ENCODE measurements at regions not wholly inside any gene's neighbourhood (a gene's known extent, or its start where the extent isn't known, plus 50 kb on each side); places are given as distances from the start of the nearest gene placed in this dataset.

DNA sequence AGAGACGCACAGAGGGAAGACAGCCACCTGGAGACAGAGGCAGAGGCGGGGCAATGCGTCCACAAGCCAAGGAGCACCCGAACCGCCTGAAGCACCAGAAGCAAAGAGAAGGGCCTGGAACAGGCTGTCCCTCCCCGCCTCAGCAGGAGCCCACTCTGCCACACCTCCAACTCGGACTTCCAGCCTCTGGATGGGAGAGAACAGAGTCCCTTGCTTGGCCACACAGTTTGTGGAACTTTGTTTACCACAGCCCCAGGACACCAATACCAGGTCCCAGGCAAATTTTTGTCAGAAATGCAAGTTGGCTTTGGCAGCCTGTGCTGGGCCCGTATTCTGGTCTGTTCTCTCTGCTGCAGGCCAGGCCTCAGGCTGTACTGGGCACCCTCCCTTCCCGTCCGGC is 87.5 kb upstream of the RPS6KA2 start:
- ATAC-seq (ENCODE audit: insufficient number of reproducible peaks, low FRiP score, low read depth) (no peak), DNase-seq (ENCODE audit: low spot score) (no peak)
- Histone ChIP-seq H3K4me1 (ENCODE audit: control insufficient read depth in 1 of 2, low read depth in 2 of 2) (peaks cover 0 to 8% of the 10 kb centered on the region in 2 donors), H3K36me3 (no peaks in the 10 kb centered on the region), H3K27me3 (replicated peaks; ENCODE audit: insufficient read depth) (no peaks in the 10 kb centered on the region), H3K27ac (no peak overlapping the region), H3K9me3 (no peaks in the 10 kb centered on the region), H3K4me3 (no peak overlapping the region)
- no peak for TF ChIP-seq CTCF (IDR thresholded peaks at IDR 0.05)

- H3K36me3 ChIP-seq = no peaks in the 10 kb centered on the region
- ATAC-seq (ENCODE audit: insufficient number of reproducible peaks, low FRiP score, low read depth) = no peak
- H3K4me3 ChIP-seq = no peak overlapping the region
- H3K9me3 ChIP-seq = no peaks in the 10 kb centered on the region
- peaks cover 0 to 8% of the 10 kb centered on the region in 2 donors for H3K4me1 ChIP-seq (ENCODE audit: control insufficient read depth in 1 of 2, low read depth in 2 of 2)
- no peak for DNase-seq (ENCODE audit: low spot score)
- H3K27me3 ChIP-seq (replicated peaks; ENCODE audit: insufficient read depth) = no peaks in the 10 kb centered on the region
- no peak for TF ChIP-seq CTCF (IDR thresholded peaks at IDR 0.05)
- no peak overlapping the region for H3K27ac ChIP-seq
These were observed 87.1 kb upstream of the RPS6KA2 start for GRCh38 chr6:166714187-166714510.

DNA sequence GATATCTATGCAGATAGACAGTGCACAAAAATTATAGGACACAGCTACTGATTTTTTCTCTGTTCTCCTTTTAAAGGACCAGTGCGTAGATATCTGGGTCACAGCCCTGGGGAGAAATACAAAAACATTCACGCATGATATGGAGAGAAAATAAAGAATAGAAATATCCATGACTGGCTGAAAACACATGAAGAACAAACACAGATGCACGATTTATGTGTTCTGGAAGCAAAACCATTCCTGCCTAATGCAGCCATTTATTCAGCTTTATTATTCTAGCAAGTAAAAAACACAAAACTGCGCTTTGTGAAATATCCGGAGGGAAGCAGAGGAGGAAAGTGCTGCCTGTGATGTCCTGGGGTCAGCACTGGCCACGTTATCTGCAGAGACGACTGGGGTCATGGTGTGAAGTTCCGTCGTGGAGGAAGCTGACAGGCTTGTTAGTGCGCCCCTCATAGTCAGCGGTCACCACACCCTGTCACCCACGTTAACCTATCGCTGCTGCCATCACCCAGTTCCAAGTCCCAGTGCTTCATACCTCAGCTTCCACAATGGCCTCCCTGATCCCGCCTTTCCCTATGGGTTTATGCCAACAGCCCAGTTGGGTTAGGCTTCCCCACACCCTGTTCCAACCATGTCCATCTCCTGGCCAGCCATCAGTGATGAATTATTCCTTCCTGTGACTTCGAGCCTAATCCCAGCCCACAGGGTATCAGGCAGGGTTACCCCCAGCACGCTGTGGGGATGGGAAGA is 86.6 kb upstream of the RPS6KA2 start:
- Histone ChIP-seq H3K27me3 (replicated peaks; ENCODE audit: insufficient read depth) (no peaks in the 10 kb centered on the region), H3K36me3 (no peaks in the 10 kb centered on the region), H3K4me1 (ENCODE audit: control insufficient read depth in 1 of 2, low read depth in 2 of 2) (peaks cover 0 to 8% of the 10 kb centered on the region in 2 donors), H3K9me3 (no peaks in the 10 kb centered on the region), H3K27ac (no peak overlapping the region), H3K4me3 (no peak overlapping the region)
- TF ChIP-seq CTCF (IDR thresholded peaks at IDR 0.05) = no peak
- ATAC-seq (ENCODE audit: insufficient number of reproducible peaks, low FRiP score, low read depth) = no peak
- DNase-seq (ENCODE audit: low spot score) = no peak

GRCh38 chr6:166712286-166713228 is 85.5 kb upstream of the RPS6KA2 start:
- no peak for DNase-seq (ENCODE audit: low spot score)
- ATAC-seq (ENCODE audit: insufficient number of reproducible peaks, low FRiP score, low read depth) = no peak
- H3K27ac ChIP-seq = no peak overlapping the region
- no peak for TF ChIP-seq CTCF (IDR thresholded peaks at IDR 0.05)
- peaks cover 0 to 8% of the 10 kb centered on the region in 2 donors for H3K4me1 ChIP-seq (ENCODE audit: control insufficient read depth in 1 of 2, low read depth in 2 of 2)
- no peaks in the 10 kb centered on the region for H3K9me3 ChIP-seq
- H3K4me3 ChIP-seq = no peak overlapping the region
- H3K36me3 ChIP-seq = no peaks in the 10 kb centered on the region
- no peaks in the 10 kb centered on the region for H3K27me3 ChIP-seq (replicated peaks; ENCODE audit: insufficient read depth)

DNA sequence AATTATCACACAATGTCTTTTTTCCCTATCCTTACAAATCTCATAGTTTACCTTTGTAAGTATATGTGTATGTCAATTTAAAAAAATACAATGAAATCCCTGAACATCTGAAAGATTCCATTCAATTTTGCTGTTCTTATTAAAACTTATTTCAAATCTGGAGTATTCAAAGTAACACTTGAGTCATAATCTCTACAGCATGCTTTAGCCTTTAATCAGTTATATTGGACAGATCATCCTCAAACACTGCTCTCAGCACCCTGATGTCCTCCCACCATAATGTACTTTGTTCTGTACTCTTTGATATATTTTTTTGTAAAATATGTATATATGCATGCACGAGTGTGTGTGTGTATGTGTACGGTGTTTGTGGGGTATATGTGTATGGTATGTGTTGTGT is 83.0 kb upstream of the RPS6KA2 start:
- DNase-seq (ENCODE audit: low spot score) = no peak
- ATAC-seq (ENCODE audit: insufficient number of reproducible peaks, low FRiP score, low read depth) = no peak
- Histone ChIP-seq H3K4me3 (no peak overlapping the region), H3K27ac (no peak overlapping the region), H3K27me3 (replicated peaks; ENCODE audit: insufficient read depth) (no peaks in the 10 kb centered on the region), H3K4me1 (ENCODE audit: control insufficient read depth in 1 of 2, low read depth in 2 of 2) (peaks cover 0 to 8% of the 10 kb centered on the region in 2 donors), H3K9me3 (no peaks in the 10 kb centered on the region), H3K36me3 (no peaks in the 10 kb centered on the region)
- TF ChIP-seq CTCF (IDR thresholded peaks at IDR 0.05) = no peak
